ENCODE measurements at regions not wholly inside any gene's neighbourhood (a gene's known extent, or its start where the extent isn't known, plus 50 kb on each side); places are given as distances from the start of the nearest gene placed in this dataset.
"Not testable (repeated sequence)": the region's sequence is repeated elsewhere in the genome, so short reads cannot be mapped to it uniquely, and the experiment has no call there.

- DNase-seq = no peak
These were observed 1240.1 kb upstream of the WWC1 start for GRCh38 chr5:167051402-167051768.

- DNase-seq = no peak
These were observed 1238.7 kb upstream of the WWC1 start for GRCh38 chr5:167052791-167053190.

GRCh38 chr5:167057665-167058064, 1233.8 kb upstream of the WWC1 start:
- DNase-seq = no peak

GRCh38 chr5:167061695-167062094, 1229.8 kb upstream of the WWC1 start:
- DNase-seq = no peak

GRCh38 chr5:167063116-167063515, 1228.3 kb upstream of the WWC1 start:
- no peak for DNase-seq

GRCh38 chr5:167063788-167064187, 1227.7 kb upstream of the WWC1 start:
- no peak for DNase-seq

- DNase-seq = no peak
These were observed 1227.2 kb upstream of the WWC1 start for GRCh38 chr5:167064198-167064776.

- no peak for DNase-seq
These were observed 1225.7 kb upstream of the WWC1 start for GRCh38 chr5:167065794-167066193.

- DNase-seq = no peak
These were observed 1219.3 kb upstream of the WWC1 start for GRCh38 chr5:167071981-167072610.

GRCh38 chr5:167081561-167081960, 1209.9 kb upstream of the WWC1 start:
- no peak for DNase-seq

- no peak for DNase-seq
These were observed 1194.6 kb upstream of the WWC1 start for GRCh38 chr5:167096816-167097215.

GRCh38 chr5:167104351-167104750, 1187.1 kb upstream of the WWC1 start:
- DNase-seq = no peak

- no peak for DNase-seq
These were observed 1185.5 kb upstream of the WWC1 start for GRCh38 chr5:167105941-167106340.

GRCh38 chr5:167107684-167108083, 1183.8 kb upstream of the WWC1 start:
- no peak for DNase-seq

- DNase-seq = not testable (repeated sequence)
These were observed 1183.2 kb upstream of the WWC1 start for GRCh38 chr5:167108266-167108665.

- no peak for DNase-seq
These were observed 1178.9 kb upstream of the WWC1 start for GRCh38 chr5:167112556-167112955.

GRCh38 chr5:167122267-167122666, 1169.2 kb upstream of the WWC1 start:
- DNase-seq = no peak

- DNase-seq = no peak
These were observed 1168.3 kb upstream of the WWC1 start for GRCh38 chr5:167123126-167123525.

GRCh38 chr5:167128581-167128980, 1162.9 kb upstream of the WWC1 start:
- no peak for DNase-seq

- DNase-seq = no peak
These were observed 1150.7 kb upstream of the WWC1 start for GRCh38 chr5:167140548-167141291.

GRCh38 chr5:167143716-167144115, 1147.7 kb upstream of the WWC1 start:
- DNase-seq = no peak

- no peak for DNase-seq
These were observed 1145.6 kb upstream of the WWC1 start for GRCh38 chr5:167145841-167146240.

- DNase-seq = no peak
These were observed 1143.6 kb upstream of the WWC1 start for GRCh38 chr5:167147879-167148278.

GRCh38 chr5:167150661-167151060, 1140.8 kb upstream of the WWC1 start:
- no peak for DNase-seq

All from NCI-H1092 treated with DMSO at 0.1 percent for 48 hours (cell line).